Fibroblast of mammary gland (primary cell): ENCODE measurements at regions not wholly inside any gene's neighbourhood (a gene's known extent, or its start where the extent isn't known, plus 50 kb on each side); places are given as distances from the start of the nearest gene placed in this dataset.

Experiments
- DNase-seq: peaks from one replicate; pipeline ENCODE4 v3.0.0-alpha.2; 2010; ENCODE audit warnings: low read depth
- H3K4me3 ChIP-seq: 2 replicates; pipeline ENCODE4 v1.5.1; 2011; ENCODE audit warnings: low read depth, mild to moderate bottlenecking, low read length, moderate library complexity; ENCODE audit not compliant: control insufficient read depth
- CTCF ChIP-seq: conservative IDR thresholded peaks from 2 replicates; pipeline ENCODE4 v1.5.1; 2011; ENCODE audit warnings: low read depth, low read length, inconsistent platforms; ENCODE audit not compliant: control insufficient read depth, insufficient read depth

- no peak for TF ChIP-seq CTCF
- H3K4me3 ChIP-seq, result no peak overlapping the region
- DNase-seq, result peak; percentile 19
Measured at GRCh38 chr1:72530646-72531045, 248.3 kb upstream of the NEGR1 start.

GRCh38 chr1:72526926-72527325, 244.6 kb upstream of the NEGR1 start:
- H3K4me3 ChIP-seq, result no peak overlapping the region
- no peak for DNase-seq
- TF ChIP-seq CTCF, result no peak

DNA sequence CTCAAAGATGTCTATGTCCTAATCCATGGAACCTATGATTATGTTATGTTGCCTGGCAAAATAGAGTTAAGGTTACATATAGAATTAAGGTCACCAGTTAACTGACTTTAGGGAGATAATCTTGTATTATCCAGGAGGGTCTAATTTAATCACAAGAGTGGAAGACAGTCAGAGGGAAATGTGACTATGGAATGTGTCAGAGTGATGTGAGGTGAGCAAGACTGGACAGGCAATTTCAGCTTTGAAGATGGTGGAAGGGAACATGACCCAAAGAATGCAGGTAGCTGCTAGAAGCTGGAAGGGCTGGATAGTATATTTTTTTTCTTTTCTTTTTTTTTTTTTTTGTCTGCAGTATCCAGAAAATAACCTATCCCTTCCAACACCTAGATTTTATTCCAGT, 241.7 kb upstream of the NEGR1 start:
- no peak overlapping the region for H3K4me3 ChIP-seq
- DNase-seq, result no peak
- no peak for TF ChIP-seq CTCF

DNA sequence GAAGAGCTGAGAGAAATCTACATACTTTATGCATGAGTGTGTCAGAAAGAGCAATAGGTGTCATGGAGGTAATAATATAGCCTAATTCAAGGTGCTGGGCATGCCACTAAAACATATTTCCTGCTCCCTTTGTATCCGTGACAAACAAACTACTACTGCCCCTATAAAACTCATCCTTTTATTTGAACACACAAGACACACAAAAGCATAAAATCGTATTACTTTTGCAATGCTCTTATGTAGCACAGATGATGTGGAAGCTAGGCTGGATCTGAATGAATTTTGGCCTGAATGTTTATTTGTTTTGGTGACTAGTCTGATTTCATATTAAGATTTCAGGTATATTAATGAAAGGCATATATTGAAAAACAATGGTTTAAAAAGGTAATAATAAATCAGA, 239.3 kb upstream of the NEGR1 start:
- no peak for TF ChIP-seq CTCF
- no peak for DNase-seq
- H3K4me3 ChIP-seq, result no peak overlapping the region

DNA sequence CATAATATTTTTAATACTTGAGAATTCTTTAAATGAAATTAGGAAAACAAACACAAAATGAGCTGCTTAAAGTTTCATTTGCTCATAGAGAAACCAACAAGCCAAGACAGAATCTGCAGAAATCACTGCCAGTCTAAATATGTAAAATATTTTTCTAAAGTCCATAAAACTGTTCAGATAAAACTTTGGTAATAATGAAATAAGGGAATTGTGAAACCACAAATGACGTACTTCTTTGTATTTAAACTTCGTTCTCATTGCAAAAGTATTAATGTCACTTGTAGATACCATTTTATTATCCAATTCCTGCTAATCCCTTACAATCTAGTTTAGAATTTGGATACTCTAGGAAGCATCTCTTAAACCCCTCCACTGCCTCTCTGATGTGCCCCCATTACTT, 234.5 kb upstream of the NEGR1 start:
- no peak for TF ChIP-seq CTCF
- H3K4me3 ChIP-seq, result no peak overlapping the region
- DNase-seq, result peak; percentile 14

- H3K4me3 ChIP-seq, result no peak overlapping the region
- DNase-seq, result peak; percentile 4
- no peak for TF ChIP-seq CTCF
Measured at GRCh38 chr1:72516264-72516663, 233.9 kb upstream of the NEGR1 start.

- no peak overlapping the region for H3K4me3 ChIP-seq
- peak; percentile 38 for DNase-seq
- no peak for TF ChIP-seq CTCF
Measured at GRCh38 chr1:72498371-72498770, 216.0 kb upstream of the NEGR1 start.
